Breast epithelium (tissue), 4 donors: ENCODE measurements at regions not wholly inside any gene's neighbourhood (a gene's known extent, or its start where the extent isn't known, plus 50 kb on each side); places are given as distances from the start of the nearest gene placed in this dataset.

Experiments used
- DNase-seq, 2 donors: peaks; one replicate each; pipeline ENCODE4 v3.0.0-alpha.2; 2019; ENCODE audit warnings: low spot score in 2 of 2
- H3K27ac ChIP-seq, 2 donors: fragments of 200-600 bp; sonication (generic) in 1 of 2; one replicate each; pipeline ENCODE4 v1.5.1; 2016 to 2019; ENCODE audit warnings: mild to moderate bottlenecking in 1 of 2
- H3K27me3 ChIP-seq, 2 donors: fragments of 200-600 bp; sonication (generic) in 1 of 2; one replicate each; pipeline versions ENCODE4 v1.5.1 to v1.6.0; 2017 to 2019; ENCODE audit warnings: control low read depth in 1 of 2, mild to moderate bottlenecking in 1 of 2
- H3K36me3 ChIP-seq: fragments of 200-600 bp; one replicate; pipeline ENCODE4 v1.5.1; 2019
- H3K4me1 ChIP-seq, 2 donors: fragments of 200-600 bp; sonication (generic); one replicate each; pipeline ENCODE4 v1.5.1; 2016 to 2019; ENCODE audit warnings: control low read depth in 1 of 2
- H3K4me3 ChIP-seq, 3 donors: fragments of 200-600 bp; sonication (generic); 1 replicate in 2 of 3; 2 replicates in 1 of 3; pipeline ENCODE4 v1.5.1; 2016 to 2019; ENCODE audit warnings: mild to moderate bottlenecking in 3 of 3, moderate library complexity in 2 of 3
- H3K9me3 ChIP-seq, 2 donors: fragments of 200-600 bp; sonication (generic) in 1 of 2; one replicate each; pipeline ENCODE4 v1.5.1; 2016 to 2019; ENCODE audit warnings: control low read depth in 1 of 2
- CTCF ChIP-seq, 3 donors: fragments of 450-650 bp; IDR thresholded peaks; one replicate each; pipeline ENCODE4 v1.5.1; 2016 to 2017; ENCODE audit warnings: antibody characterized with exemption in 3 of 3, mild to moderate bottlenecking in 3 of 3, moderate library complexity in 3 of 3
- POLR2A ChIP-seq: fragments of 450-650 bp; IDR thresholded peaks from one replicate; pipeline ENCODE4 v1.6.1; 2016; ENCODE audit warnings: antibody characterized with exemption, mild to moderate bottlenecking, moderate library complexity
- POLR2AphosphoS5 ChIP-seq, 3 donors: sonication (generic); formaldehyde crosslinking; IDR thresholded peaks; one replicate each; pipeline ENCODE4 v1.6.1; 2017; ENCODE audit warnings: antibody characterized with exemption in 3 of 3
- intact Hi-C: fragments of 100-400 bp; cut with DNase I; formaldehyde crosslinking; loops from one replicate; pipeline ENCODE4 v1.15.1; 2023; ENCODE audit warnings: low total_unique reads

DNA sequence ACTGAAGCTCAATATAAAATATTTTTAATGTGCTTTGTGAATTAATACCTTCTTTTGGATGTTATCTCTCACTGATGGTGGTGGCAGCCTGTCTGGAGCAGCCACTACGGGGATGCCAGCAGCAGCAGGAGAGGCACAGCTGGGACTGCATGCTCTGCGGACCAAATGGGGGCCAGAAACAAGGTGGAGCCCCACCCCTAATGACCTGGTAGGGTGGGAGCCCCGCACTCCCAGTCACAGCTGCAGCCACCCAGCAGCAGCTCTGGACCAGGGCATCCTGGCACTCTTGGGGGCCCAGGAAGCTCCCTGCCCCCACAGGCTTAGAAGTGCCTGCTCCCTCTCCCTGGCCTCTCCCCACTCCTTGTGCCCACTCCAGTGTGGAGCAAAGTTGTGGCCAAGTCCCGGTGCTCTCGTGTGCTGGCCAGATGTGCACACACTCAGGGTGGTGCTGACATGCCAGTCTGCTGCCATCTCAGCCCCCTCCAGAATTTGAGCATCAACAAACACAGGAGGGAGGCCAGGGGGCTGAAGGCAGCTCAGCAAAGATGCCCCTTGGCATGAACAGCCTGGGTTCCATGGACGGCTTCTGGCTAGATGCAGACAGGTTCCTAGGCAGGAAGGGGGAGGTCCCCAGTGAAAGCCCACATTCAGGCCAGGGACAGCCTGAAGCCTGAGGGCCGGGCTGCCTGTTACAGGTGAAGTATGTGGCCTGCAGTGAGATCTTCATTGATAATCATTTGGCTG lies 696.7 kb upstream of the SLITRK5 start:
- intact Hi-C loops = no loop called here

DNA sequence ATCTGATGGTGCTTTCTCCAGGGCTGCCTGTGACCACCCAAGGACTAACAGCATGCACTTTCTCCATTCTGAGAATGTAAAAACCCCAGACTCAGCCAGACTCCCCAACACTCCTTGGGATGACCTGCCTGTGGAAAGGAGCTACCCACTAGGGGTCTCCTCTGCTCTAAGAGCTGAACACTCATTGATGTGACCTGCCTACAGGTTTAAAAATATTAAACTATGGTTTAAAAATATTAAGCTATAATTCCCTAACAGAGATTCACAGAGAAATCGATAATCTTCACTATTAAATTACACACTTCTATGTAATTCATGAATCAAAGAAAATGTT lies 696.2 kb upstream of the SLITRK5 start:
- H3K36me3 ChIP-seq = no peaks in the 10 kb centered on the region
- H3K4me3 ChIP-seq = no peak overlapping the region
- no peaks in the 10 kb centered on the region for H3K9me3 ChIP-seq
- intact Hi-C loops = no loop called here
- H3K27ac ChIP-seq = no peak overlapping the region
- TF ChIP-seq POLR2A (no peak), POLR2AphosphoS5 (IDR thresholded peaks at IDR 0.05) (no peak), CTCF (IDR thresholded peaks at IDR 0.05) (no peak)
- no peaks in the 10 kb centered on the region for H3K4me1 ChIP-seq
- peaks cover 0 to 4% of the 10 kb centered on the region in 2 donors for H3K27me3 ChIP-seq
- DNase-seq = no peak

More for the DNA sequence above, 696.7 kb upstream of the SLITRK5 start:
- H3K4me1 ChIP-seq = no peaks in the 10 kb centered on the region
- no peak overlapping the region for H3K27ac ChIP-seq
- no peaks in the 10 kb centered on the region for H3K9me3 ChIP-seq
- H3K27me3 ChIP-seq = peaks cover 0 to 4% of the 10 kb centered on the region in 2 donors
- DNase-seq = no peak
- no peaks in the 10 kb centered on the region for H3K36me3 ChIP-seq
- no peak for TF ChIP-seq CTCF (IDR thresholded peaks at IDR 0.05)
- TF ChIP-seq POLR2AphosphoS5 (IDR thresholded peaks at IDR 0.05) = no peak
- TF ChIP-seq POLR2A = no peak
- H3K4me3 ChIP-seq = no peak overlapping the region

GRCh38 chr13:86976521-86977324 lies 694.4 kb upstream of the SLITRK5 start:
- intact Hi-C loops = no loop called here
- no peaks in the 10 kb centered on the region for H3K4me1 ChIP-seq
- no peaks in the 10 kb centered on the region for H3K9me3 ChIP-seq
- TF ChIP-seq POLR2A (no peak), POLR2AphosphoS5 (IDR thresholded peaks at IDR 0.05) (no peak), CTCF (IDR thresholded peaks at IDR 0.05) (no peak)
- no peak overlapping the region for H3K4me3 ChIP-seq
- no peak overlapping the region for H3K27ac ChIP-seq
- peaks cover 0 to 4% of the 10 kb centered on the region in 2 donors for H3K27me3 ChIP-seq
- H3K36me3 ChIP-seq = no peaks in the 10 kb centered on the region
- no peak for DNase-seq

DNA sequence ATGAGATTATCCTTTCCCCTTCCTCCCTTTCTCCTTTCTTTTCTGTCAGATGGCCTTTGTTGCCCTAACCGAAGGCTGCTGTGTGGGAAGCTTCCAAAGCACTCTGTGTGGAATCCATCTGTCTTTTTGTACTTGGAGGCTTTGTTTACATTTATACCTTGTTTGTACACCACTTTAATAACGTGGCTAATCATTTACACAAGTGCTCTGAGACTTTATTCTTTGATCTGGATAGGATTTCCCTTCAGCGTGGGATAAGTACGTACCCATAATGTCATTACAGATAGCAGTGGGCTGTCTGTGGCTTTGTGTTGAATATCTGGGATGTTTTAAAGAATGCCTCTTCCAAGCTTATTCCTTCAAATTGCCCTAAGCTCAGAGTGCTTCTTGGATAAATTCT lies 684.7 kb upstream of the SLITRK5 start:
- TF ChIP-seq POLR2A (no peak), POLR2AphosphoS5 (IDR thresholded peaks at IDR 0.05) (no peak), CTCF (IDR thresholded peaks at IDR 0.05) (no peak)
- Histone ChIP-seq H3K4me3 (no peak overlapping the region), H3K36me3 (no peaks in the 10 kb centered on the region), H3K27me3 (no peaks in the 10 kb centered on the region), H3K9me3 (no peaks in the 10 kb centered on the region), H3K27ac (no peak overlapping the region), H3K4me1 (no peaks in the 10 kb centered on the region)
- intact Hi-C loops = no loop called here
- no peak for DNase-seq

DNA sequence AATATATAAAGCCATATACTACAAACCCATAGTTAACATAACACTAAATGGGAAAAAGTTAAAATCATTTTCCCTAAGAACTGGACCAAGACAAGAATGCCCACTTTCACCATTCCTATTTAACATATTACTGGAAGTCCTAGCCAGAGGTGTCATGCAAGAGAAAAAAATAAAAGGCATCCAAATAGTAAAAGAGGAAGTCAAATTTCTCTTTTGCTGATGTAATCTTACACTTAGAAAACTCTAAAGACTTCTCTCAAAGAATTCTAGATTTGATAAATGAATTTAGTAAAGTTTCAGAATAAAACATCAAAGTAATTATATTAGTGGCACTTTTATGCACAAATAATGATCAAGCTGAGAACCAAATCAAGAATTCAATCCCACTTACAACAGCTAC lies 678.9 kb upstream of the SLITRK5 start:
- Histone ChIP-seq H3K4me3 (no peak overlapping the region), H3K36me3 (no peaks in the 10 kb centered on the region), H3K4me1 (no peaks in the 10 kb centered on the region), H3K9me3 (peaks cover 0 to 15% of the 10 kb centered on the region in 2 donors), H3K27me3 (no peaks in the 10 kb centered on the region), H3K27ac (no peak overlapping the region)
- no peak for DNase-seq
- intact Hi-C loops = no loop called here
- TF ChIP-seq POLR2AphosphoS5 (IDR thresholded peaks at IDR 0.05) = no peak
- TF ChIP-seq CTCF (IDR thresholded peaks at IDR 0.05) = no peak
- no peak for TF ChIP-seq POLR2A
